Sigmoid colon (tissue), 4 donors: ENCODE measurements at regions not wholly inside any gene's neighbourhood (a gene's known extent, or its start where the extent isn't known, plus 50 kb on each side); places are given as distances from the start of the nearest gene placed in this dataset.

Experiments
- EP300 ChIP-seq, 4 donors: sonication (generic); formaldehyde crosslinking; IDR thresholded peaks; one replicate each; pipeline ENCODE4 v1.6.1; 2017; ENCODE audit warnings: antibody characterized with exemption in 4 of 4
- POLR2A ChIP-seq, 2 donors: fragments of 450-650 bp; IDR thresholded peaks; one replicate each; pipeline ENCODE4 v1.6.1; 2016; ENCODE audit warnings: antibody characterized with exemption in 2 of 2, mild to moderate bottlenecking in 2 of 2, moderate library complexity in 2 of 2
- TF ChIP-seq, protein P1 (sequence below), 4 experiments: fragments of 450-650 bp in 3 of 4; fragments of 200-600 bp in 1 of 4; IDR thresholded peaks; one replicate each; pipeline ENCODE4 v1.5.1; 2016 to 2019; ENCODE audit warnings: antibody characterized with exemption in 4 of 4, mild to moderate bottlenecking in 3 of 4, moderate library complexity in 2 of 4

DNA sequence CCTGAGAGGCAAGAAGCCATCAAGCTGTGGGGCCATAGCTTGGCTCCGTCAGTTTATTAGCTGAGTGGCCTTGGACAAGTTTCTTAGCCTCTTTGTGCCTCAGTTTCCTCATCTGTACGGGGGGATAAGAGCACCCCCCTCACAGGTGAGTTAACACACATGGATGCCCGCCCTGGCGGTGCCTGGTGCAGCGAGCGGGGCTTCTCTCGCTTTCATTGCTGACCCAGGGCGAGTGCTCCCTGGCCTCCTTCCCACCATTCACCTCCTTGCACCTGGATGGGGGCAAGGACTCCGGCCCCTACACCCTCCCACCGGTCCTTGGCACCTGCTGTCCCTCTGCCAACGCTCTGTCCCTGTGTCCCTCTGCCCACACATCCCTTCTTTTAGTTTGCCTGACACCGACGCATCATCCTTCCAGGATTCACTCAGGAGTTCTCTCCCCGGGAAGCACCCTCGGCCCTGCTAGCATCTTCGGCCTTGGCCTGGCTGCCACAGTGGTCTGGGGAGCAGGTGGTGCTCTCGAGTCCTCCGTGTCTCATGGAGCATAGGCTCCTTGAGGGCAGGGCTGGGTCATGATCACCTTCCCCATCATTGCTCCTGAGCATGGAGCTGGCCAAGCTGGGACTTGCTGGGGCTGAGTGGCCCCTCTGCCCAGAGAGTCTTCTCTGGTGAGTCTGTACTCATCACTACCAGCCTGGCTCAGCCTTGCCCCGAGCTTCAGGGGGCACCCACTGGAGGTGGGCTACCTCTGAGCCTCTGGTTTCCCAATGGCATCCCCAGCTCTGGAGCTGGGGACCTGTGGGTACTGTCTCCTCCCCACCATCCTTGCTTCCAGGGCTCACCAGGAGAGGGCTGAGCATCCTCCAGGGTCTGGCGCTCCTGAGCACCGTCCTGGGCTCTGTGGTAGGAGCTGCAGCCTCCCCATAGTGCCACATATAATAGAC, 53.8 kb upstream of the SORCS2 start:
- TF ChIP-seq, protein P1, sequence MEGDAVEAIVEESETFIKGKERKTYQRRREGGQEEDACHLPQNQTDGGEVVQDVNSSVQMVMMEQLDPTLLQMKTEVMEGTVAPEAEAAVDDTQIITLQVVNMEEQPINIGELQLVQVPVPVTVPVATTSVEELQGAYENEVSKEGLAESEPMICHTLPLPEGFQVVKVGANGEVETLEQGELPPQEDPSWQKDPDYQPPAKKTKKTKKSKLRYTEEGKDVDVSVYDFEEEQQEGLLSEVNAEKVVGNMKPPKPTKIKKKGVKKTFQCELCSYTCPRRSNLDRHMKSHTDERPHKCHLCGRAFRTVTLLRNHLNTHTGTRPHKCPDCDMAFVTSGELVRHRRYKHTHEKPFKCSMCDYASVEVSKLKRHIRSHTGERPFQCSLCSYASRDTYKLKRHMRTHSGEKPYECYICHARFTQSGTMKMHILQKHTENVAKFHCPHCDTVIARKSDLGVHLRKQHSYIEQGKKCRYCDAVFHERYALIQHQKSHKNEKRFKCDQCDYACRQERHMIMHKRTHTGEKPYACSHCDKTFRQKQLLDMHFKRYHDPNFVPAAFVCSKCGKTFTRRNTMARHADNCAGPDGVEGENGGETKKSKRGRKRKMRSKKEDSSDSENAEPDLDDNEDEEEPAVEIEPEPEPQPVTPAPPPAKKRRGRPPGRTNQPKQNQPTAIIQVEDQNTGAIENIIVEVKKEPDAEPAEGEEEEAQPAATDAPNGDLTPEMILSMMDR (IDR thresholded peaks at IDR 0.05), result no peak
- TF ChIP-seq EP300 (IDR thresholded peaks at IDR 0.05) (no peak), POLR2A (IDR thresholded peaks at IDR 0.05) (no peak)
